ENCODE measurements at regions not wholly inside any gene's neighbourhood (a gene's known extent, or its start where the extent isn't known, plus 50 kb on each side); places are given as distances from the start of the nearest gene placed in this dataset.
"Not testable (repeated sequence)": the region's sequence is repeated elsewhere in the genome, so short reads cannot be mapped to it uniquely, and the experiment has no call there.

GRCh38 chr2:37722971-37723370 is 51.5 kb upstream of the CDC42EP3 start:
- DNase-seq (ENCODE audit: low read depth in 2 of 2, low spot score in 1 of 2), result not testable (repeated sequence)

DNA sequence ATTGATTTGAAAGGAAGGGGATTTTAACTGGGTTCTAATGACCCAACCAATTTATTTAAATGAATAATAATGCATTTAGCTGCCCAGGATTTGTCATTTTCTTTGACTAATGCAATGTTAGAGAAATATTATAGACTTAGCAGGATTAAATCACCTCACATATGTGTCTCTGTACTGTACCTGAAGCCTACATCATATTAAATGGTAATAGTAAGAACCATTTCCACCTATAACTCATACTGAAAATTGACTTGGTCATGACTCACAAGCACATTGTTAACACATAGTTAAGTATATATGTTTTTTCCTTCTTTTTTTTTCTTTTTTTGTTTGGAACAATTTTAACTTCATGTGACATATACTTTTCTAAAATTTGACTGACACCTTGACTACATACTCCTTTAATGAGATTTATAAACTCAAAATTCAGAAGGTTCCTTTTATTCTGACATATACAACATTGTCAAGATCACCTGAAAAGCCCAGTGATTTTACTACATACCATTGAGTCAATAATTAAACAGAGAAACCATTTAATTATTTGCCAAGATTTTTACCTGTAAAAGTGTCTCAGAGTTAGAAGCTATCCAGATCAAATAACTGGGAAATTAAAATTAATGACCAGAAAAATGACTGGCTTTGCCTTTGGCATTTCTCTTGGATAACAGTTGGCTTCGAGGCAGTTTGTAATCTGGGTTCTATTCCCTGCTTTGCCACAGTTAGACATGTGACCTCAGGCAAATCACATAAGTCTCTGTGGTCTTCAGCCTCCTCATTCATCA is 58.8 kb upstream of the CDC42EP3 start:
- no peak for DNase-seq (ENCODE audit: low read depth in 2 of 2, low spot score in 1 of 2)

DNA sequence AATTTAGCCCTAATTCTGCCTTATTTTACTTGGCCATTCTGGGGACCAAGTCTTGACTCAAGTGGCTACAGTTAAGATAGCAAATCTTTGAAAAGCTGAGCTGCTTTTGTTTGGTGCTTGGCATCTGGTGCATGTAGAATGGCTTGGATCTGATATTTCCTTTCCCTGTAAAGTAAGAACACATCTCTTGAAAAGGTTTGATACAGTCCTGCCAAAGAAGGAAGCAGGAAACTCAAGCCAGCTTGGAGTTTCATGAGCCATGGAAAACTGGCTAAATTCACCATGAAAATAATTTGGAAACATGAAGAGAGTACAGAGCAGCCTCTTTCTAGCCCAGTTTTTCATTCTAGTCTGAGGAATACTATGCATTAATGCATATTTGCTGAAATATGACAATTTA is 61.0 kb upstream of the CDC42EP3 start:
- DNase-seq (ENCODE audit: low read depth in 2 of 2, low spot score in 1 of 2), result not testable (repeated sequence)

- no peak for DNase-seq (ENCODE audit: low read depth in 2 of 2, low spot score in 1 of 2)
Observed at GRCh38 chr2:37733251-37733650, 61.8 kb upstream of the CDC42EP3 start.

GRCh38 chr2:37733955-37734354 is 62.5 kb upstream of the CDC42EP3 start:
- not testable (repeated sequence) for DNase-seq (ENCODE audit: low read depth in 2 of 2, low spot score in 1 of 2)

DNA sequence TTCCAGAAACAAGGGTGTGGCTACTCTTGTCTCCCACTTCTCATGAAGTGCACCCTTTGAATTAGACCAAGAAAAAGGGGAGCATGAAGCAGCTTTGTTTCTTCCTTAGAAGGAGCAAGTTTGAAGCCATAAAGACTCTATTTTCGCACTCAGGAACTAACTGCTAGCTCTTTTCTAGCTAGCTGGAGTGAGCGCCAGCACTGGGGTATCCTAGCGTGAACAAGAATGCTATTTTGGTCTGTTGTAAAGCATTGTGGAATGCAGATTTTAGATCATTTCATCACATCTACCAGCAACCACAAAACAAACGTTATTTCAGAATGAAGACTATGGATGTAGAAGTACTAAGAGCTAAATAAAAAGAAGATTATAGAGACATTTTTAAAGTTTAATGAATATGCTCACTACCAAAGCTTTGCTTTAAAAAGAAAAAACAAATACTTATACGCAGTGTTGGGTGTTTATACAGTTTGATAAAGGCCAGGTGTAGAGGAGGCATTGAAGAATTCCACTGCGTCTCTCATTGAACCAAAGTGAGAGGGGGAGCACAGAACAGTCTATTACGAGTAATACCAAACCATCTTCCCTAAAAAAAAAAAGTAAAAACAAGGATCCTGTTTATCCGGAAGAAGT is 63.6 kb upstream of the CDC42EP3 start:
- not testable (repeated sequence) for DNase-seq (ENCODE audit: low read depth in 2 of 2, low spot score in 1 of 2)

GRCh38 chr2:37735524-37735910 is 64.1 kb upstream of the CDC42EP3 start:
- not testable (repeated sequence) for DNase-seq (ENCODE audit: low read depth in 2 of 2, low spot score in 1 of 2)

DNA sequence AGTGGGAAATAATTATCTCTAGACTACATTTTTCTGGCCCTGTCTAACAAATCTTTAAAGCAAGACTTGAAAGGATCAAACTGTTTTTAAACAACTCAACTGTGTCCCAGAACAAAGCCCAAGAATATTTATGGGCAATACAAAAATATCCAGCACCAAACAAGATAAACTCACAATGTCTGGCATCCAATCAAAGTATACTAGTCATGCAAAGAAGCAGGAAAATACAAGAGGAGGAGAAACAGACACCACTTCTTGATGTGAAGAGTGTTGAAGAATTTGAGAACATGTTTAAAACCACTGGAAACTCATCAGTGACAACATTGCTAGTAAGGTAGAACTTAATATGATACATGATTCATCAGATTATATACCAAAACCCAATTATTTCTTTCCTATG is 66.1 kb upstream of the CDC42EP3 start:
- no peak for DNase-seq (ENCODE audit: low read depth in 2 of 2, low spot score in 1 of 2)

DNA sequence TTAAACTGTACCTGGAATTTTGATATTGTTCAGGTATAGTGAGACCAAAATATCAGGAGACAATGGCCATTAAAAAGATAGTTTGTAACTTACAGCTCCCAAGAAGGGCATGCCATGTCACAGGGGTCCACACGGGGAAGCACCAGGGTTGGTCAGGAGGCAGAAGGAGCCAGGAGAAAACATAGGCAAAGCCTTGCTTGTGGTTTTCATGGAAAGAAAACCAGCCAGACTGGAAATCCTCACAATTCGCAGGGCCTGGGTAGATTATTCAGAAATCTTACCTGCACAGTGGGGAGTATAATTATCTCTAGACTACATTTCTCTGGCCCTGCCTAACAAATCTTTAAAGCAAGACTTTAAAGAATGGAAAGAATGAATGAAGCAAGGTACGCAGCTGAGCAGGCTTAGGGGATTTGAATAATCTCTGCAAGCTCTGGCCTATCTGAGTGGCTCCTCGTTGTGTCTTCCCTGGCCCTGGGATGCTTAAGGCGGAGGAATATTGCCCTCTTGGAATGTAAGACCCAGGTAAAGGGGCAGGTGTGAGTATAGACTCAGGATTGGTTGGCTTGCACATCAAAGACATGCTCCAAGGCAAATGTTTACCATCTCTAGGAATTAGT is 66.9 kb upstream of the CDC42EP3 start:
- DNase-seq (ENCODE audit: low read depth in 2 of 2, low spot score in 1 of 2), result no peak

DNA sequence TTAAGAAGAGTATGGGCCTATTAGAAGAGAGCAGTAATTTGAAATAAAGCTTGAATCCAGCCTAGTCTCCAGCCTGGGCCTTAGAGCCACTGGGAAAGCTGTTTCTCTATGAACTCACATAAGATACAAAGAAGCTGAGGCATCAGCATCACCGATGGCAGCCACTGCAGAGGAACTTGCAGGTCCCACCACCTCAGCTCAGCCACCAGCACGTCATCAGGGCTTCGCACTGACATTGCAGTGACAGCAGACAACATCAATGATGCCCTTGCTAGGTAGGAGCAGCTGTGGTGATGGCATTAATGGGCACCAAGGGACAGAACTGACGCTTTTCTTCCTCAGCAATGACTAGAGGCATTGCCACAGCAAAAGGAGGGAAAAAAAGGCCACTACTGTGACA is 67.7 kb upstream of the CDC42EP3 start:
- no peak for DNase-seq (ENCODE audit: low read depth in 2 of 2, low spot score in 1 of 2)

- DNase-seq (ENCODE audit: low read depth in 2 of 2, low spot score in 1 of 2), result no peak
Observed at GRCh38 chr2:37740164-37740739, 68.8 kb upstream of the CDC42EP3 start.

DNA sequence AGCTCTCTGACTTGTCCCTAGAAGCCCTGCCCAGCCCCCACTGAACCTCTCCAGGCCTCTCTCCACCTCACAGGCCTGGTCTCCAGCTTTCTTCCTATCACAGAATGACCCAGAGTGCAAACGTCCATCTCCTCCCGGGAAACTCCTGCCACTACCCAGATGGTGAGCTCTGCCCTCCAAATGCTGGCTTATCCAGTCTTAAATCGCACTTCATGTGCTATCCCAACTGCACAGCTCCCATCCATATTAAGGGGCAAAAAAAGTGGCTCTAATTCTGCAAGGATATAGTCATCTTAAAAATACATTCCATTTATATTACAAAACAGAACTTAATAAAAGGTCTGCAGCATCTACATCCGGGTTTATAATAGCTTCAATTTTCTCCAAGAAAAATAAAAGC is 70.8 kb upstream of the CDC42EP3 start:
- DNase-seq (ENCODE audit: low read depth in 2 of 2, low spot score in 1 of 2), result no peak

DNA sequence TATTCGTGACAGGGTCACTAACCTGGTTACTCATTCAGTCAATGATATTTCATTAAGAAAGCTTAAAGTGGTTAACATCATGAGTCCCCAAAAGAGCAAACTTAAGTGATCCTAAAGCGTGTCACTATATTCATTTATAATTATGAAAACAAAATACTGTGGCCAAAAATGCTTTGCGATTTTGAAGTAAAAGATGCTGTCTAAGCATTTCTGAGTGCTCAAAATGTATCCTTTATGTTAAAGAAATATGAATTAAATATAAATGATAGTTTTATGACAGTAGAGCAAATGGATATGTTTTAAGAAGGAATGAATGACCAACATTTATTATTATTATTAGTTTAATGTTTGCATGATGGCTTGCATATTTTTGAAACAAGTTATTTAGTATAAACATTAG is 72.6 kb upstream of the CDC42EP3 start:
- no peak for DNase-seq (ENCODE audit: low read depth in 2 of 2, low spot score in 1 of 2)

DNA sequence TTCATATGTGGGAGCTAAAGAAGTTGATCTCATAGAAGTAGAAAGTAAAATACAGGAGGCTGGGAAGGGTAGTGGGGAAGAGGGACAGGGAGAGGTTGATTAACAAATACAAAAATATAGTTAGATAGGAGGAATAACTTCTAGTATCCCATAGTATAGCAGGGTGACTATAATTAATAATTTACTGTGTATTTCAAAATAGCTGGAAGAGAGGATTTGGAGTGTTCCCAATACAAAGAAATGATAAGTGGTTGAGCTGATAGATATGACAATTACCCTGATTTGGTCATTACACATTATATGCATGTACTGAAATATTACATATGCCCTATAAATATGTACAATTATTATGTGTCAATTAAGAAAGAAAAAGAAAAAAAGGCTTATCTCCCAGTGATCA is 73.5 kb upstream of the CDC42EP3 start:
- DNase-seq (ENCODE audit: low read depth in 2 of 2, low spot score in 1 of 2), result not testable (repeated sequence)

GRCh38 chr2:37746011-37746410 is 74.6 kb upstream of the CDC42EP3 start:
- DNase-seq (ENCODE audit: low read depth in 2 of 2, low spot score in 1 of 2), result not testable (repeated sequence)

- DNase-seq (ENCODE audit: low read depth in 2 of 2, low spot score in 1 of 2), result no peak
Observed at GRCh38 chr2:37746883-37747282, 75.4 kb upstream of the CDC42EP3 start.

DNA sequence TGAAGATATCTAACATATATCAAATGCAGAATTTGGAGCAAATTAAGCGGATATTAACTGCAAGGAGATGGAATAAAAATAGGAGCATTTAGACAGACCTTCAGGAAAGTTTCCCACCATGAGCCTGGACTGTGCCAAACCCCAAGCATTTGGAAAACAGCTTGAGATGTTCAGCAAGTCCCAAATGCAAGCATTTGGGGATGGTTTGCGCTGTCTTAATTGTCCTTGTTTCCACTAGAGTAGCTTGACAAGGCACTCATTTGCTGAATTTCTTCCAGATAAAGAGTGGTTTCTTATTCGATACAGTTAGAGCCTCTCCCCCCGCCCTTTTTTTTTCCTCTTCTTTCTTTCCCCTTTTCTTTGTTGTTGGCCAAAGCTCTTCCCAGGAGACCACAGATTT is 77.1 kb upstream of the CDC42EP3 start:
- DNase-seq (ENCODE audit: low read depth in 2 of 2, low spot score in 1 of 2), result no peak

DNA sequence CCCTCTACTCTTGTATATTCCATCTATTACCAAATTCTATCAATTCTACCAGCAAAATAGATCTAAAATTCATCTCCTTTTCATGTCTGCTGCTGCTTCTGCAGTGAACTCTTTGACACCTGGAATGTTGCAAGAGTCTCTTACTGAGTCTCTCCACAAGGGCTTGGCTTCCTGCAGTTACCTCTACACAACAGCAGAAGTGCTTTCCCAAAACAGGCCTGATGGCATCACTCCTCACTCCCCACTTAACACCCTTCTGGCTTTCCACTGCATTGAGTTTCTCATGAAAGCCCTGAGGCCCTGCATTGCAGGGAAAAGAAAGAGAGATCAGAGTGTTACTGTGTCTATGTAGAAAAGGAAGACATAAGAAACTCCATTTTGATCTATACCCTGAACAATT is 78.8 kb upstream of the CDC42EP3 start:
- DNase-seq (ENCODE audit: low read depth in 2 of 2, low spot score in 1 of 2), result not testable (repeated sequence)

DNA sequence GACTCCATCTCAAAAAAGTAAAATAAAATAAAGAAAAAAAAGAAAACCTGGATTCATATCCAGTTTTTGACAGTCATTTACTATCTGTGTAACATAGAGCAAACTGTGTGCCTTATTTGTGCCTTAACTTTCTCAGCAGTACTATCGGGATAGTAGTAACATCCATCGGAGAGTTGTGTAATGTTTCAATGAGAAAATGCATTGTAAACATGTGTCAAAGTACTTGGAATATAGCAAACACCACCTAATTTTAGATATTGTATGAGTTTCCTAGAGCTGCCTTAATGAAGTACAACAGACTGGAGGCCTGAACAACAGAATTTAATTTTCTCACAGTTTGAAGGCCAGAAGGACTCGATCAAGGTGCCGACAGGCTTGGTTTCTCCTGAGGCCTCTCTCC is 81.3 kb upstream of the CDC42EP3 start:
- no peak for DNase-seq (ENCODE audit: low read depth in 2 of 2, low spot score in 1 of 2)

GRCh38 chr2:37753758-37754157 is 82.3 kb upstream of the CDC42EP3 start:
- no peak for DNase-seq (ENCODE audit: low read depth in 2 of 2, low spot score in 1 of 2)

- not testable (repeated sequence) for DNase-seq (ENCODE audit: low read depth in 2 of 2, low spot score in 1 of 2)
Observed at GRCh38 chr2:37755961-37756559, 84.6 kb upstream of the CDC42EP3 start.

- DNase-seq (ENCODE audit: low read depth in 2 of 2, low spot score in 1 of 2), result not testable (repeated sequence)
Observed at GRCh38 chr2:37757456-37757855, 86.0 kb upstream of the CDC42EP3 start.
